Dedifferentiated amniotic fluid mesenchymal stem cell (primary cell): ENCODE measurements at regions not wholly inside any gene's neighbourhood (a gene's known extent, or its start where the extent isn't known, plus 50 kb on each side); places are given as distances from the start of the nearest gene placed in this dataset.

Source experiments
- DNase-seq: peaks from one replicate; pipeline ENCODE4 v3.0.0-alpha.2; 2016; ENCODE audit errors: extremely low spot score

DNA sequence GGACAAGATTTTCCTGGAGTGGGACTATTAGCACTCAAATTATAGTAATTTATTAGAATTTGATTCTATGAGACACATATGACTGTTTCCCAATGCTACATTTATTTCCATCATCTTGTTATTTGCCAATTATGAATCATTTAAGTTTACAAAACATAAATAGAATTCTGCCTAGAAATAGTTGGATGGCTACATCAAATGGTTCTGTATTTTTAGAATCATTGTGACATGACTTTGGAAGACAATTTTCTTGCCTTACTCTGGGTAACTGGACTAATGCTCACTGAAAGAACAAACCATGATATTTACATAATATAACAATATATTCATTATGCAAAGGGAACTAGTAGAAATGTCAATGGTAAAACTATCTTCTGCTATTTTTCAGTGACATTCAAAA, 173.5 kb downstream of the ZIC1 start:
- DNase-seq, result no peak

DNA sequence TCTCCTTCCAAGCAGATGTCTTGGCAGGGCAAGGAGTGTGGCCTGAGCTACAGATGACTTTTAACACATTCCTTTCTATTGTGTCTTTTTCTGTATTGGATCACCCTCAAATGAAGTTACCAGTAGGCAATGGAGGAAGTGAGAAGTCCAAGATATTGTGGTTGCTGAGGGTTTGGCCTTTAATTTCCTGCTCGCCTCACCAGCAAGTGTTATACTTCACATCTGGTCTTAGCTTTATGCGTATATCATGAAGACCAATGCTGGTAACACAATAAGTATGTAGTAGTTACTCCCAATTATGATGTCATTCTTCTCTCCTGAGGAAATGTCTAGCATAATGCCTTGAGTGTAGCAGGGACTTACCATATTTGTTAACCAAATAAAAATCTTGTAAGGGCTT, 179.9 kb downstream of the ZIC1 start:
- no peak for DNase-seq

- DNase-seq, result no peak
These were observed 195.0 kb downstream of the ZIC1 start for GRCh38 chr3:147604136-147604535.

DNA sequence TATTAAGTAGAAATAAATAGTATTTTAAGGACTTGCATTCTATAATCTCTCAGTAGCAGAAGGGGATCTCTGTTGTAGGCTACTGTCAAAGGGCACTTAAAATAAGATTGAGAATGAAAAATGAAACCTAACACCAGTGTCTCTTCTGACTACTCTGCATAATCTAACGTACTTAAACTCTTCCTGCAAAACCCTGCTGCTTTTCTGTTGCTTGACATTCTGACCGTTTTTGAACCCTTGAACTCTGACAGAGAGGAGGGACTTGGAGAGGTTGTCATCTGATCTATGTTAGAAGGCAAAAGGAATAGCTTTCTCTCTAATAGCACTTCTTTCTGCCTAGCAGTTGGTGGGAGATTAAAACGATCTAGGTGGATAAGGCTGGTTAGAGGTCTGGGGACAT, 204.6 kb downstream of the ZIC1 start:
- no peak for DNase-seq

GRCh38 chr3:147614210-147614609, 205.0 kb downstream of the ZIC1 start:
- DNase-seq, result no peak

- no peak for DNase-seq
These were observed 205.9 kb downstream of the ZIC1 start for GRCh38 chr3:147615035-147615434.

- DNase-seq, result peak; percentile 62
These were observed 207.9 kb downstream of the ZIC1 start for GRCh38 chr3:147616998-147617619.

GRCh38 chr3:147618691-147619090, 209.5 kb downstream of the ZIC1 start:
- no peak for DNase-seq

DNA sequence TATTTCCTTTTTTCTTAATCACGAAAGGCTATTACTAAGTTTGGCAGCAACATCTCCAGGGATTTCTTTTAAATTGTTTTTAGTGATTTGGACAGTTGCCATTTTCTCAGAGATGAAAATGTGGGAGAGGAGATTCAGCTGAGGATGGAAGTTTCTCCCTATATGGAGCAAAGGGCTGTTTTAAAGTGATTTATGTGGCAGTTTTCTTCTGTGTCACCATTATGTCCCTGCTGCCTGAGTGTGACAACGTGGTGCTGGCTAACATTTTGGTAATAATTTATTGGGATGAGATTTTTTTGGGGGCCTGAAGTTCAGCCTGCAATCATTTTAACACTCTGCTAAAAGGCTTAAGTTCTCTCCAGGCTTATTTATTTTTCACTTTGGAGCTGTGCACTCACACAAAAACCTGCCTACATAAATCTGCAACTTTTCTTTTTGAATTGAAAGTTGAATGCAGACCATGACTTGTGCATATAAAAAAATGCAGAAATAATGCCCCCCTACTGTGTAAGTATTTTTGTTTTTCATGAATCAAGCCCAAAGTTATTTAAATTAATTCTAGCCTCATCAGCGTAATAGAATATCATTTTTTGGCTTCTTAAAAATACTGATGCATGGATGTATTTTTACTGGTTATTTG, 210.9 kb downstream of the ZIC1 start:
- no peak for DNase-seq

- no peak for DNase-seq
These were observed 211.7 kb downstream of the ZIC1 start for GRCh38 chr3:147620906-147621305.

DNA sequence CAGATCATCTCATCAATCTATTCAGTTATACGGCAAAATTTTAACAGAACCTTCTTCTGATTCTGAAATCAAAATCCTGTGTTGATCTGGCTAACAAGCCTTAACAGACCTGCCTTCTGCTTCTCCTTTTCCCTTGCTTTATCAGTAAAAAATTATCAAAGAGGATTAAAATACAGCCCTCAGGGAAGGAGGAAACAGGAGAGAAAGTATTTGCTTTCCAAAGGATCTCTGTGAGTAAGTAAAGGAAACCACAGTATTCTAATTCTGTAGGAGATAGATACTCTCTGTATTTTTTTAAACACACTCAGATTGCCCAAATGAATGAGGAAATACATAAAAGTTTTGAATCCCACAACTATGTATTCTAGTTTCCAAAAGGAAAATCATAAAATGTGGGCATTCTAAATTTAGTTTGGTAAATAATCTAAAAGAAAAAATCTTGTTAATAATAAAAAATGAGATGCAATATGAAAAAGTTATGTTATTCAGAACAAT, 221.8 kb downstream of the ZIC1 start:
- peak; percentile 35 for DNase-seq

DNA sequence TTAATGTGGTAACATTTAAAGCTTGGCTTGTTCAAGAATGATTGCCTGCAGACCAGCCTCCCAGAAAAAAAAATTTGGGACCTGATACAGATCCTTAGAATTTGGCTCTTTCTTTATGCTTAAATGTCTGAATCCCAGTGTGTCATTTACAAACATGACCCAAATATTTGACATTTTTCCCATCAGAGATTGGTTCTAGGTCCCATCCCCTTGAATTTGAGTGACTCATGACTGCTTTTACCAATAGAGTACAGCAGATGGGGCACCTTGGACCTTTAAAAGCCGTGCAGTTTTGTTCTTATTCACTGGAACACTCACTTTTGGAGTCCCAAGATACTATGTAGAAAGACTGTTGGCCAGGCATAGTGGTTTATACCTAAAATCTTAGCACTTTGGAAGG, 231.6 kb downstream of the ZIC1 start:
- no peak for DNase-seq

GRCh38 chr3:147645761-147646160, 236.6 kb downstream of the ZIC1 start:
- DNase-seq, result no peak

- no peak for DNase-seq
These were observed 240.3 kb downstream of the ZIC1 start for GRCh38 chr3:147649475-147649874.

GRCh38 chr3:147651107-147651778, 242.1 kb downstream of the ZIC1 start:
- no peak for DNase-seq

DNA sequence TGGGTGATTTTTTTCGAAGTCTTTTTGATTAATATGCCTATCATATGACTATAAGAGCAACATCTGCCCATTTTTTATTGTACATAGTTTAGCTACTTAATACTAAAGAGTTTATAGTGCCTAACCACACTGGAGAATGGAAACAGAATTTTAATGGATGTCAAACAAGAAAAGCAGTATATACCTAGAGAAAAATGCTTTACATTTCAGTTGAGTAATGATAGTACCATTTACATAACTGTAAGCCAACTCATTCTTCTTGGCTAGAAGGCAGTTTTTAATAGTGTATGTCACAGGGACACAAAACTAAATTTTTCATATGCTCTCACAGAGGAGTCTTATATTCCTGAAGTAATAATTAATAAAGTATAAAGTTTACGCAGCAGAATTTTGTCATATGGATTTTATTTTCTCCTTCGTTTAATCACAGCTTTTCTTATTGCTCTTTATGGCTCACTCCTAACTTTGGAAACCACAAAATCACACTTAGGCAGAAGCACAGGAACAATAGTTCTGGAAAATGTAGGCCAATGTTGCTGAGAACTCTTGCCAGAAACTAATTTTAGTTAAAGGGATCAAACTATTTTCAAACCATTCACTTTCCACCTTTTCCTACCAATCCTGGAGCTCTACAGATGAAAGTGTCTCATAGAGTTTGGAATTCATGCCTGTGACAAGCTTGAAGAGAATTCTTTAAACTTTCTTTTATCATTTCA, 243.6 kb downstream of the ZIC1 start:
- no peak for DNase-seq

GRCh38 chr3:147653367-147653923, 244.3 kb downstream of the ZIC1 start:
- no peak for DNase-seq

- no peak for DNase-seq
These were observed 245.7 kb downstream of the ZIC1 start for GRCh38 chr3:147654827-147655226.

DNA sequence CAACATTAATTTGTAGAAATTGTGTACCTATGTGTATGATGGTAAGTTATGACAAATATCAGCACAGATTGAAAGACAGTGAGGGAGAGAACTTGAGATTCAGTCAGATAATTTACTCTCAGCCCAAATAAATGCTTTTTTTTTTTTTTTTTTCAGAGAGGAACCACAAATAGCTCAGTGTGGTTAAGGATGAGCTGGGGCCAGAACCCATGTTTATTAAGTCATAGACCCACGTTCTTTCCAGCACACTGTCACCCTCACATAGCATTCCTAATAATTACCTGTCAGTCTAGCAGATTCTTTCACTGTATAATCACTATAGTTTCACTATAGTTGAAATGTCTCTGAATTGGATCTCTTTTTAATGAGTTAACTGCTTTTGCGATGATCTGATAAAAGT, 246.1 kb downstream of the ZIC1 start:
- DNase-seq, result no peak

DNA sequence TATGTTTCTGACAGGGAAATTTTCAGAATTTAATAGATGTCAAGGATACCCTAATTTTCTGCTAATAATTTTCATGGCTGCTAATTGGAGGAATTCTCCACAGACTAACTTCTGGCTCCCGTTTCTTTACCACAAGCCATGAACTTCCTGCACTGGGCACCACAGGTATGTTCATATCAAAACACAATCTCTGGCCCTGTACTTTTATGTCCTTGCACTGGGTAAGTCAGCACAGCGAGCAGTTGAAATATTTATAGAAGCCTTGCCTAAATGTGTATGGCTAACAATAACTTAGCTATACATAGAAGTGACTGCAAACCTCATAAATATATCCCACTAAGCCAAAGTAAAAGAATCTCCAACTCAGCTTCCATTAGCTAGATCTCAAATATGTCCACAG, 246.9 kb downstream of the ZIC1 start:
- DNase-seq, result no peak

DNA sequence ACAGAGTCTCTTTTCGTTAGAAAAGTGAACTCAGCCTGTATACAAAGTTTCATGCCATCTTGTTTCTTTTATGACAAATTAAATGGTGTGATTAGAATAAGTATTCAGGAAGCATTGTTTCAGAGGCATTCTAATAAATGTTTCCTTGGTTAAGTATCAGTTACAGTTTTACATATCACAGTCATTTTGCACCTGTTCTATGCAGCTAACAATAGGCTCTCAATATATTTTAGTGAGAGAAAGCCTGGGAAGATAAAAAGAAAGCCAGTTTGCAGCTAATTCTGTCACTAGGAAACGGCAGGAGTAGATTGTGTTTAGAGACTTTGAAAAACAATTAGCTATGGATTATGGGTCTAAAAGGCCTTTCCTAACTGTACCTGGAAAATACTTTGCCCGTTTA, 252.8 kb downstream of the ZIC1 start:
- DNase-seq, result no peak

GRCh38 chr3:147662705-147663104, 253.5 kb downstream of the ZIC1 start:
- no peak for DNase-seq
